ENCODE measurements at regions not wholly inside any gene's neighbourhood (a gene's known extent, or its start where the extent isn't known, plus 50 kb on each side); places are given as distances from the start of the nearest gene placed in this dataset.

- CTCF ChIA-PET, result no interaction called here
- DNase-seq, result no peak
- H3K9me3 Mint-ChIP-seq, result peaks cover 17% of the 10 kb centered on the region
These were observed 111.6 kb upstream of the TBL1XR1 start for GRCh38 chr3:177308911-177309310.

DNA sequence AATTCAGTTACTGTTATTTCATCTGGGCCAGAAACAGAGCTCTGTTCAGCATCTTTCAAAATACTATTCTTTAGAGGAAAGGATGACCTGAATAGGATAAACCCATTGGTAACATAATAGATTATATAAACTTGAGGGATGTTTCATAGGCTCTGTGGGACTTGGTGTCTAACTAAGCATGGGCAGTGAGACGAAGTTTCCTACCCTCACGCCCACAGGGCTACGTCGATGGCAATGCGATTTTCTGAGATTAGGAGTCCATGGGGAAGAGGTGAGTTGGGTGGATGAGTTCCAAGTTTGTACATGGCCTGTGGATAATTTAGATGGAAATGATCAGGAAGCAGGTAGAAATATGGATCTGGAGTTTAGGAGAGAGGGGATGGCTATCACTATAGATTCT lies 115.2 kb upstream of the TBL1XR1 start:
- CTCF ChIA-PET, result no interaction called here
- DNase-seq, result no peak
- Mint-ChIP-seq H3K4me3 (no peak overlapping the region), H3K4me1 (peaks cover 4% of the 10 kb centered on the region), H3K27ac (no peak overlapping the region), H3K36me3 (ENCODE audit: low read depth) (peaks cover 7% of the 10 kb centered on the region), H3K9me3 (peaks cover 17% of the 10 kb centered on the region), H3K27me3 (peaks cover 3% of the 10 kb centered on the region)
- POLR2A ChIA-PET, result no interaction called here

More at GRCh38 chr3:177308911-177309310, 111.6 kb upstream of the TBL1XR1 start:
- POLR2A ChIA-PET, result no interaction called here
- Mint-ChIP-seq H3K36me3 (ENCODE audit: low read depth) (peaks cover 6% of the 10 kb centered on the region), H3K27me3 (peaks cover 3% of the 10 kb centered on the region), H3K27ac (no peak overlapping the region), H3K4me1 (no peaks in the 10 kb centered on the region), H3K4me3 (no peak overlapping the region)

DNA sequence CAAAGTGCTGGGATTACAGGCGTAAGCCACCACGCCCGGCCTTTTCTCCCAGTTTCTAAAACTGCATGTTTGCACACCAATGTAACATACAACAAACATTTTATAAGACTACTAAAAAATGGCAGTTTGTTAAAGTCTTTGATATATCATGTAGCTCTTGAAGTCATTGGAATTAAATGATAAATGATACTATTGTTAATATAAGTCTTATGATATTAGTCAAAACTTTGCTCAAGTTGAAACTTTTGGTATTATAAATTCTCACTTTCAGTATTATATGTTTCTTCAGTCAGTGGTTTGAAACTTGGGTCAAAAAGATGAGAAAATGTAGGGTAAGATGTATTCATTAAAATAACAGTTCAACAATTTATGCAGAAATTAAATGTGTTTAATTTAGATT lies 117.6 kb upstream of the TBL1XR1 start:
- H3K36me3 Mint-ChIP-seq (ENCODE audit: low read depth), result peaks cover 13% of the 10 kb centered on the region
- CTCF ChIA-PET, result no interaction called here
- H3K4me1 Mint-ChIP-seq, result peaks cover 11% of the 10 kb centered on the region
- peaks cover 3% of the 10 kb centered on the region for H3K27me3 Mint-ChIP-seq
- DNase-seq, result no peak
- H3K9me3 Mint-ChIP-seq, result peaks cover 21% of the 10 kb centered on the region
- no peak overlapping the region for H3K4me3 Mint-ChIP-seq
- POLR2A ChIA-PET, result no interaction called here
- H3K27ac Mint-ChIP-seq, result no peak overlapping the region

GRCh38 chr3:177317247-177317646 lies 120.0 kb upstream of the TBL1XR1 start:
- CTCF ChIA-PET, result no interaction called here
- peaks cover 25% of the 10 kb centered on the region for H3K4me1 Mint-ChIP-seq
- H3K9me3 Mint-ChIP-seq, result peaks cover 10% of the 10 kb centered on the region
- POLR2A ChIA-PET, result interaction anchor here (1.0 to 1.2 kb wide), 3 partner anchors 39 to 119 kb away, joined by 3 to 12 read pairs (median 5); no protein-coding TSS in a partner anchor
- H3K4me3 Mint-ChIP-seq, result no peak overlapping the region
- H3K27me3 Mint-ChIP-seq, result peaks cover 12% of the 10 kb centered on the region
- H3K27ac Mint-ChIP-seq, result no peak overlapping the region
- DNase-seq, result no peak
- H3K36me3 Mint-ChIP-seq (ENCODE audit: low read depth), result peaks cover 12% of the 10 kb centered on the region

- DNase-seq, result no peak
- peaks cover 10% of the 10 kb centered on the region for H3K27me3 Mint-ChIP-seq
- POLR2A ChIA-PET, result no interaction called here
- peaks cover 7% of the 10 kb centered on the region for H3K36me3 Mint-ChIP-seq (ENCODE audit: low read depth)
- CTCF ChIA-PET, result no interaction called here
- H3K4me1 Mint-ChIP-seq, result peaks cover 25% of the 10 kb centered on the region
- H3K9me3 Mint-ChIP-seq, result peaks cover 6% of the 10 kb centered on the region
- no peak overlapping the region for H3K4me3 Mint-ChIP-seq
- no peak overlapping the region for H3K27ac Mint-ChIP-seq
These were observed 121.3 kb upstream of the TBL1XR1 start for GRCh38 chr3:177318559-177318958.

- H3K27ac Mint-ChIP-seq, result no peak overlapping the region
- H3K36me3 Mint-ChIP-seq (ENCODE audit: low read depth), result peaks cover 7% of the 10 kb centered on the region
- DNase-seq, result no peak
- peaks cover 6% of the 10 kb centered on the region for H3K9me3 Mint-ChIP-seq
- ChIA-PET POLR2A (no interaction called here), CTCF (no interaction called here)
- H3K4me3 Mint-ChIP-seq, result no peak overlapping the region
- peaks cover 23% of the 10 kb centered on the region for H3K4me1 Mint-ChIP-seq
- H3K27me3 Mint-ChIP-seq, result peaks cover 12% of the 10 kb centered on the region
These were observed 123.5 kb upstream of the TBL1XR1 start for GRCh38 chr3:177320765-177321247.

GRCh38 chr3:177321819-177322218 lies 124.5 kb upstream of the TBL1XR1 start:
- Mint-ChIP-seq H3K27me3 (peaks cover 12% of the 10 kb centered on the region), H3K9me3 (peaks cover 6% of the 10 kb centered on the region), H3K27ac (no peak overlapping the region), H3K4me1 (peaks cover 23% of the 10 kb centered on the region), H3K4me3 (no peak overlapping the region), H3K36me3 (ENCODE audit: low read depth) (peaks cover 7% of the 10 kb centered on the region)
- CTCF ChIA-PET, result no interaction called here
- no peak for DNase-seq
- POLR2A ChIA-PET, result no interaction called here

DNA sequence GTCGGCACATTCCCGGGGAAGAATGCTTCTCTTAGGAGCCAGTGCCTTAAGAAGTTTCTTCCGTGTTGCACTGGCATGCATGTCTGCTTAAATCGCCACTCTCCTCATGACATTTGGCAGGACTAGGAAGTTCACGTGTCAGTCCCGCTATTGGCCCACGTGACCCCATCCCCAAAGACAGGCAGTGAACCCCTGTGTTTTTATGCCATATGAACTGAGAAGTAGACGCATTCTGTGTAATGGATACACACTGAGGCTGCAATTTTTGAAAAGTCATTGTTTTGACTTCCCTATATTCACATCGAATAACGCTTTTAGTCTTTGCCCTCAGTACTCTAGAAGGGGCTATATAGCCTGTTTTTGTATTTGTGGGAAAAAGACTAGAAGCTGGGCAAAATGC lies 125.6 kb upstream of the TBL1XR1 start:
- Mint-ChIP-seq H3K4me3 (no peak overlapping the region), H3K27ac (no peak overlapping the region), H3K4me1 (peaks cover 17% of the 10 kb centered on the region), H3K36me3 (ENCODE audit: low read depth) (peaks cover 3% of the 10 kb centered on the region), H3K9me3 (peaks cover 3% of the 10 kb centered on the region), H3K27me3 (peaks cover 12% of the 10 kb centered on the region)
- ChIA-PET CTCF (no interaction called here), POLR2A (interaction anchor here (1.5 kb wide), 1 partner anchor 15 kb away, joined by 3 read pairs; no protein-coding TSS in a partner anchor)
- DNase-seq, result no peak

DNA sequence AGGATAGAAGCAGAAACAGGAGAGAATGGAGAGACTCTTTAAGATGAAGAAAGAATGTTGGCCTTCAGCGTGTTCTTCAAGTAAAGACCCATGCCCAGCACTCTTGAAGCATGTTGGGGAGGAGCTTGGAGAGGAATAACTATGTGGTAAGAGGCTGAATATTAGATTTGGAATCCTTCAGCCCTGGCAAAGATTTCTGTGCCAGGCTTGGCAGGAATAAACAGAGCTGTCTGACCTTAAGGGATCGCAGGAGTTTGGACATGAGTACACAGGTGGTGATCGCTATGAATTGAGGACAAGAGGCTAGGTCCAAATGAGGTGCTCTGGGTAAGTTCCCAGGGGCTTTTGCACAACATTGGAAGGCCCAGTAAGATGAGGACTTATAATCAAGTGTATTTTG lies 132.6 kb upstream of the TBL1XR1 start:
- ChIA-PET POLR2A (interaction anchor here (1.3 kb wide), 1 partner anchor 29 kb away, joined by 5 read pairs; no protein-coding TSS in a partner anchor), CTCF (no interaction called here)
- H3K36me3 Mint-ChIP-seq (ENCODE audit: low read depth), result no peaks in the 10 kb centered on the region
- H3K4me3 Mint-ChIP-seq, result no peak overlapping the region
- H3K27me3 Mint-ChIP-seq, result no peaks in the 10 kb centered on the region
- DNase-seq, result no peak
- no peaks in the 10 kb centered on the region for H3K9me3 Mint-ChIP-seq
- H3K4me1 Mint-ChIP-seq, result peaks cover 2% of the 10 kb centered on the region
- no peak overlapping the region for H3K27ac Mint-ChIP-seq

- ChIA-PET POLR2A (interaction anchor here (1.3 kb wide), 1 partner anchor 28 kb away, joined by 5 read pairs; no protein-coding TSS in a partner anchor), CTCF (interaction anchor here (1.9 kb wide), 1 partner anchor 132 kb away, joined by 3 read pairs; no protein-coding TSS in a partner anchor)
- H3K36me3 Mint-ChIP-seq (ENCODE audit: low read depth), result no peaks in the 10 kb centered on the region
- no peak overlapping the region for H3K27ac Mint-ChIP-seq
- H3K4me1 Mint-ChIP-seq, result peaks cover 2% of the 10 kb centered on the region
- H3K27me3 Mint-ChIP-seq, result no peaks in the 10 kb centered on the region
- no peak for DNase-seq
- H3K4me3 Mint-ChIP-seq, result no peak overlapping the region
- no peaks in the 10 kb centered on the region for H3K9me3 Mint-ChIP-seq
These were observed 133.5 kb upstream of the TBL1XR1 start for GRCh38 chr3:177330779-177331178.

GRCh38 chr3:177331203-177331835 lies 134.0 kb upstream of the TBL1XR1 start:
- POLR2A ChIA-PET, result interaction anchor here (1.3 kb wide), 1 partner anchor 28 kb away, joined by 5 read pairs; no protein-coding TSS in a partner anchor
- CTCF ChIA-PET, result interaction anchor here (0.9 to 1.9 kb wide), 2 partner anchors 14 to 133 kb away, joined by 3 read pairs; no protein-coding TSS in a partner anchor

DNA sequence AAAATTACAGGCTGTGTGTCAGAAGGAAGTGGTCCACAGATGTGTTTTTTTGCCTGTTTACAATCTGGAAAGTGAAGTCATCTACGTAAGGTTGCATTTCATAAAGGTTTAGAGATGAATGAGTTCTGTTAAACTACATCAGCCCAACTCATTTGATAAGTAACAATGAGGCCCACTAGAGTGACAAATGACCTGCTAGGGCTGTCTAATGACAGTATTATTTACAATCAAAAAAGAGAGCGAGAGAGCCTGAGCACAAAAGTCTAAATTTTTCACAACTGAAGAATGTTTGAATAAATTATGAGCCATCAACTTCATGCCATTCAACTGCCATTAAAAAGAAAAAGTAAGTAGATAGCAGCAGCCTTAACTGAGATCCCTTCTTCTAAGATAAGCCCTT lies 135.7 kb upstream of the TBL1XR1 start:
- no peak overlapping the region for H3K4me3 Mint-ChIP-seq
- no peak overlapping the region for H3K27ac Mint-ChIP-seq
- H3K9me3 Mint-ChIP-seq, result no peaks in the 10 kb centered on the region
- no peak for DNase-seq
- ChIA-PET CTCF (no interaction called here), POLR2A (no interaction called here)
- no peaks in the 10 kb centered on the region for H3K36me3 Mint-ChIP-seq (ENCODE audit: low read depth)
- H3K4me1 Mint-ChIP-seq, result peaks cover 13% of the 10 kb centered on the region
- H3K27me3 Mint-ChIP-seq, result no peaks in the 10 kb centered on the region

More at GRCh38 chr3:177331203-177331835, 134.0 kb upstream of the TBL1XR1 start:
- no peak for DNase-seq
- Mint-ChIP-seq H3K4me1 (peaks cover 2% of the 10 kb centered on the region), H3K36me3 (ENCODE audit: low read depth) (no peaks in the 10 kb centered on the region), H3K27ac (no peak overlapping the region), H3K27me3 (no peaks in the 10 kb centered on the region), H3K4me3 (no peak overlapping the region), H3K9me3 (no peaks in the 10 kb centered on the region)

DNA sequence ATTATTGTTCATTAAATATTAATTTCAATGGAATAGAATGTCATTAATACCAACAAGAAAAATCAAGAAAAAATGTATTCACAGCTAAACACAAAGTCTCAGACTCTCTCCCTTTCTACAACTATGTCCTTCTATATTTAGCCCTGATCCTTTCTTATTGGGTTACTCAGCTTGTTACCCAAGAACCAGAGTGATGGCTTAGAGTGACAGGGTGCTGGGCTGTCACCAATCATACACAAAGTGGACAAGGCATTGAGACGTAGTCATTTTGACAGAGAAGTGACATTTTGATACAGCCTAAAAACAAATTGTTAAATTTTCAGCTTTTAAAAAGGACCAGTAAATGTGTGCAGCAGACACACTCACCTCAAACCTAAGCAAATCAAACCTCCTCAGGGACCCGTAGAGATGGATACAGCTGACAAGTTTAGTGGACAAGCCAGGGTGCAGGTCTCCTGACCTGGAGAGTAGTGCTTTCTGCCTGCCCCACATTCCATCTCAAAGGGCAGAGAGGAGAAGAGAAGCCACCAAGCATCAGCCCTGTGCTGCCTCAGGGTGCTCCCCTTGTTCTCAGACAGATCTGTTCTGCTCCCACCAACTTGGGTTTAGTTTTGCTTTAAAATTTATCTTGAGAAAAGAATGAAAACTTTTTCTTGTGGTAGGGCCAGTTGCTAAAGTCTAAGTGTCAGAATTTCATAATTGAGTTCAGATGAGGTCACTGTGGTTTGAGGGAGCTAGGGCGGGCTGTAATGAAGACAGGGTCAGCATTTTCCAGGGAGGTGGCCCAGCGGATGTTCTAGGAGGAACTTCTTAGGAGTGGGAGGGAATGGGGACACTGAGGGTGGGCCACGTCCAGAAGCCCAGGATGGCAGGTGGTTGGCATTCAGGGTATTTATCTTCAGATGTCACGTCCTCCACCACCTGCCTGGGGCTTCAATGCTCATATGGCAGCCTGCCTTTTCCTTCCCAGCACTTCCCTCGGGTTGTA lies 136.5 kb upstream of the TBL1XR1 start:
- DNase-seq, result no peak
- Mint-ChIP-seq H3K4me3 (no peak overlapping the region), H3K27ac (no peak overlapping the region), H3K36me3 (ENCODE audit: low read depth) (no peaks in the 10 kb centered on the region), H3K9me3 (no peaks in the 10 kb centered on the region), H3K4me1 (peaks cover 17% of the 10 kb centered on the region), H3K27me3 (no peaks in the 10 kb centered on the region)
- POLR2A ChIA-PET, result no interaction called here
- CTCF ChIA-PET, result no interaction called here
